SK-N-SH treated with all-trans-retinoic acid at 6 μM for 48 hours (cell line): ENCODE measurements at regions not wholly inside any gene's neighbourhood (a gene's known extent, or its start where the extent isn't known, plus 50 kb on each side); places are given as distances from the start of the nearest gene placed in this dataset.

ENCODE experiments used
- ARNTL ChIP-seq: fragments of 450-650 bp; formaldehyde crosslinking; IDR thresholded peaks from 2 replicates; pipeline ENCODE4 v1.5.0; 2020; ENCODE audit warnings: low read depth, mild to moderate bottlenecking, moderate library complexity, borderline replicate concordance
- ESRRG ChIP-seq: fragments of 250-450 bp; sonication (Bioruptor Pico); IDR thresholded peaks from 2 replicates; pipeline ENCODE4 v1.6.1; 2021; ENCODE audit warnings: mild to moderate bottlenecking
- PPARA ChIP-seq: fragments of 250-450 bp; sonication (Bioruptor Pico); IDR thresholded peaks from 2 replicates; pipeline ENCODE4 v1.5.0; 2020; ENCODE audit warnings: mild to moderate bottlenecking, borderline replicate concordance

- TF ChIP-seq ESRRG (CRISPR knock-in tag) (no peak), PPARA (no peak), ARNTL (CRISPR knock-in tag) (no peak)
Observed at GRCh38 chr14:87343652-87344051, 649.3 kb downstream of the GALC start.
